Caco-2 (cell line): ENCODE measurements at regions not wholly inside any gene's neighbourhood (a gene's known extent, or its start where the extent isn't known, plus 50 kb on each side); places are given as distances from the start of the nearest gene placed in this dataset.

Experiments
- BruUV-seq: library from RNA; stranded (reverse); fragments of 400-500 nt; replicated peaks from 2 replicates; lab custom pipeline; 2021; lab: Mats Ljungman, UMichigan
- CTCF ChIA-PET: fragments of 300-600 bp; sonication (Branson Sonifier 250); formaldehyde crosslinking; loops from one replicate; lab custom pipeline; 2022; ENCODE audit warnings: antibody characterized with exemption; lab: Charles Lee
- POLR2A ChIA-PET: fragments of 300-600 bp; sonication (Branson Sonifier 250); formaldehyde crosslinking; loops from one replicate; lab custom pipeline; 2022; ENCODE audit warnings: antibody characterized with exemption; lab: Charles Lee
- DNase-seq, 2 experiments: peaks; one replicate each; pipeline versions ENCODE4 v3.0.0 to v3.0.0-alpha.2; 2020 to 2022
- H3K27me3 ChIP-seq: replicated peaks from 2 replicates; pipeline ENCODE4 v1.6.0; 2011; ENCODE audit warnings: low read length; ENCODE audit not compliant: control insufficient read depth, insufficient read depth
- H3K36me3 ChIP-seq: 2 replicates; pipeline ENCODE4 v1.5.1; 2011; ENCODE audit warnings: low read length; ENCODE audit not compliant: control insufficient read depth, insufficient read depth
- H3K4me1 ChIP-seq: fragments of 250-450 bp; sonication (Bioruptor Pico); 2 replicates; pipeline ENCODE4 v1.5.1; 2020; ENCODE audit warnings: mild to moderate bottlenecking
- H3K4me3 ChIP-seq: 2 replicates; pipeline ENCODE4 v1.5.1; 2011; ENCODE audit warnings: low read depth, mild to moderate bottlenecking, control low read depth, low read length
- H3K9me3 ChIP-seq: fragments of 250-450 bp; sonication (Bioruptor Pico); 2 replicates; pipeline ENCODE4 v1.5.1; 2020; ENCODE audit warnings: mild to moderate bottlenecking, moderate library complexity
- H3K27ac Mint-ChIP-seq: one replicate; pipeline ENCODE4 v1.8.0; 2022; ENCODE audit warnings: mixed read lengths; ENCODE audit not compliant: unreplicated experiment
- H3K27me3 Mint-ChIP-seq: one replicate; pipeline ENCODE4 v1.8.0; 2022; ENCODE audit warnings: mixed read lengths; ENCODE audit not compliant: insufficient read depth, unreplicated experiment
- H3K36me3 Mint-ChIP-seq: one replicate; pipeline ENCODE4 v1.8.0; 2022; ENCODE audit warnings: mild to moderate bottlenecking, mixed read lengths; ENCODE audit not compliant: insufficient read depth, unreplicated experiment
- H3K4me1 Mint-ChIP-seq: one replicate; pipeline ENCODE4 v1.8.0; 2022; ENCODE audit warnings: low read depth, mixed read lengths; ENCODE audit not compliant: unreplicated experiment
- H3K4me3 Mint-ChIP-seq: one replicate; pipeline ENCODE4 v1.8.0; 2022; ENCODE audit warnings: mild to moderate bottlenecking, moderate library complexity, mixed read lengths; ENCODE audit not compliant: unreplicated experiment
- H3K9me3 Mint-ChIP-seq: one replicate; pipeline ENCODE4 v1.8.0; 2022; ENCODE audit warnings: mixed read lengths; ENCODE audit not compliant: unreplicated experiment
- CTCF ChIP-seq, 2 experiments: fragments of 200-600 bp in 1 of 2; IDR thresholded peaks; 1 replicate in 1 of 2; 2 replicates in 1 of 2; pipeline versions ENCODE4 v1.5.1 to v1.8.0; 2011 to 2022; ENCODE audit warnings: antibody characterized with exemption in 1 of 2, control low read depth in 1 of 2, inconsistent platforms in 1 of 2, low read depth in 1 of 2, low read length in 1 of 2, mild to moderate bottlenecking in 1 of 2, moderate library complexity in 1 of 2; ENCODE audit not compliant: insufficient read depth in 1 of 2, severe bottlenecking in 1 of 2, unreplicated experiment in 1 of 2
- intact Hi-C: fragments of 100-400 bp; cut with micrococcal nuclease; formaldehyde crosslinking; loops from one replicate; pipeline ENCODE4 v1.10.0; 2022; ENCODE audit not compliant: unreplicated experiment

GRCh38 chr16:86663685-86664521 is 85.6 kb downstream of the FOXL1 start:
- BruUV-seq = no TSS peak
- POLR2A ChIA-PET = no interaction called here
- peak overlapping the region; percentile 50 for H3K4me3 Mint-ChIP-seq

DNA sequence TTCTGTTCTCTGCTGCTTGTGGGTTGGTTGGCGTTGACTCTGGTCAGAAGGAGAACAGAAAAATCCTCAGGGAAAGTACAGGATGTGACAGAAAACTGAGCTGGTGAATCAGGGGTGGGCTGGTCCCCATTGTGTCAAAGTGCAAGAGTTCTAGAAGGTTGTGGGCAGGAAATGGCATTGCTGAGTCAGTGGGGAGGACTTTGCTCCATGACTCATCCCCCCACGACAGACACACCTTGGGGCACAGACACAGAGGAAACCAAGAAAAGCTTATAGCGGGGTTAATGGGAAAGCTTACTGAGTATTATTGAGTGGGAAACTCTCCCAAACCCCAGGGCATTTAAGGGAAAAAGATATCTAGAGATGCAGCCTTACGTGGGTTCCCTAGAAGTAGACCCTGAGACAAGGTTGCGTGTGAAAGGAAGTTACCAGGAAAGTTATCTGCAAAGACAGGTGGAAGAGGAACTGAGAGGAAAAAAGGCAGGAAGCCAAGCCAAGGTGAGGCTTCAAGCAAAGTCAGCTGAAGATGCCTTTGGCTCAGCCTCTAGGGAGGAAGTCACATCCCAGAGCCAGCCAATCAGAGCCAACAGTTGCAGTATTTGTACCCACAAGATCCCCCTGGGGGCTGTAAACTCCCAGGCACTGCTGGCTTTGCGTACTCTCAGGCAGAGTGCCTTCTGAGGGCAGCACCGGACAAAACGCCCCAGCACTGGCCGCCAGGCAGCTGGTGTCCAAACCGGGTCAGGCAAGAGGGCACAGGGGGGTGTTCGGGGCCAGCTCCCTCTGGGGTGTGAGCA is 86.4 kb downstream of the FOXL1 start:
- CTCF ChIA-PET = interaction anchor here (0.7 kb wide), 1 partner anchor 1744 kb away, joined by 3 read pairs; no protein-coding TSS in a partner anchor
- peak; percentile 49 to 83 for DNase-seq
- Mint-ChIP-seq H3K4me1 (peaks cover 10% of the 10 kb centered on the region), H3K9me3 (peaks cover 12% of the 10 kb centered on the region), H3K4me3 (peak overlapping the region; percentile 50), H3K27ac (peak overlapping the region; percentile 76), H3K27me3 (no peaks in the 10 kb centered on the region), H3K36me3 (peaks cover 7% of the 10 kb centered on the region)
- intact Hi-C loops = no loop called here
- H3K4me3 ChIP-seq = no peak overlapping the region
- BruUV-seq = no TSS peak
- H3K36me3 ChIP-seq = no peaks in the 10 kb centered on the region
- H3K27me3 ChIP-seq = no peaks in the 10 kb centered on the region
- peaks cover 15% of the 10 kb centered on the region for H3K4me1 ChIP-seq
- TF ChIP-seq CTCF (IDR thresholded peaks at IDR 0.05; ENCODE audit: insufficient read depth in 1 of 2, low read depth in 1 of 2, low read length in 1 of 2, severe bottlenecking in 1 of 2, unreplicated experiment in 1 of 2) = no peak
- POLR2A ChIA-PET = no interaction called here
- H3K9me3 ChIP-seq = peaks cover 15% of the 10 kb centered on the region; the same call in 1 of the 2 replicates

More at GRCh38 chr16:86663685-86664521, 85.6 kb downstream of the FOXL1 start:
- Histone ChIP-seq H3K9me3 (peaks cover 15% of the 10 kb centered on the region; the same call in 1 of the 2 replicates), H3K4me3 (no peak overlapping the region), H3K36me3 (no peaks in the 10 kb centered on the region), H3K27me3 (no peaks in the 10 kb centered on the region), H3K4me1 (peaks cover 15% of the 10 kb centered on the region)
- peaks cover 7% of the 10 kb centered on the region for H3K36me3 Mint-ChIP-seq
- no peaks in the 10 kb centered on the region for H3K27me3 Mint-ChIP-seq
- intact Hi-C loops = no loop called here
- peaks cover 20% of the 10 kb centered on the region for H3K9me3 Mint-ChIP-seq
- H3K4me1 Mint-ChIP-seq = peaks cover 10% of the 10 kb centered on the region
- CTCF ChIA-PET = no interaction called here
- no peak for DNase-seq
- no peak for TF ChIP-seq CTCF (IDR thresholded peaks at IDR 0.05; ENCODE audit: insufficient read depth in 1 of 2, low read depth in 1 of 2, low read length in 1 of 2, severe bottlenecking in 1 of 2, unreplicated experiment in 1 of 2)
- peak overlapping the region; percentile 76 for H3K27ac Mint-ChIP-seq

GRCh38 chr16:86665319-86665675 is 86.9 kb downstream of the FOXL1 start:
- H3K4me3 Mint-ChIP-seq = no peak overlapping the region
- intact Hi-C loops = no loop called here
- Histone ChIP-seq H3K4me1 (peaks cover 15% of the 10 kb centered on the region), H3K4me3 (no peak overlapping the region), H3K27me3 (no peaks in the 10 kb centered on the region), H3K9me3 (peaks cover 15% of the 10 kb centered on the region; the same call in 1 of the 2 replicates), H3K36me3 (no peaks in the 10 kb centered on the region)
- CTCF ChIA-PET = interaction anchor here (0.7 kb wide), 1 partner anchor 1743 kb away, joined by 3 read pairs; no protein-coding TSS in a partner anchor
- H3K27me3 Mint-ChIP-seq = no peaks in the 10 kb centered on the region
- POLR2A ChIA-PET = no interaction called here
- BruUV-seq = no TSS peak
- no peak for TF ChIP-seq CTCF (IDR thresholded peaks at IDR 0.05; ENCODE audit: insufficient read depth in 1 of 2, low read depth in 1 of 2, low read length in 1 of 2, severe bottlenecking in 1 of 2, unreplicated experiment in 1 of 2)
- peaks cover 7% of the 10 kb centered on the region for H3K36me3 Mint-ChIP-seq
- no peak for DNase-seq
- no peak overlapping the region for H3K27ac Mint-ChIP-seq
- H3K4me1 Mint-ChIP-seq = peaks cover 10% of the 10 kb centered on the region
- peaks cover 10% of the 10 kb centered on the region for H3K9me3 Mint-ChIP-seq
